ENCODE measurements at regions not wholly inside any gene's neighbourhood (a gene's known extent, or its start where the extent isn't known, plus 50 kb on each side); places are given as distances from the start of the nearest gene placed in this dataset.

- Histone ChIP-seq H3K9me3 (no peaks in the 10 kb centered on the region), H3K4me3 (no peak overlapping the region), H3K27ac (no peak overlapping the region), H3K36me3 (no peaks in the 10 kb centered on the region), H3K27me3 (no peaks in the 10 kb centered on the region), H3K4me1 (peaks cover 0 to 7% (median 1%) of the 10 kb centered on the region in 4 donors)
- DNase-seq, result no peak
- peak; percentile 52 to 79 for TF ChIP-seq CTCF (IDR thresholded peaks at IDR 0.05)
- intact Hi-C loops (cut with DNase I; ENCODE audit: low total_unique reads), result no loop called here
These were observed 183.7 kb downstream of the SPATA18 start for GRCh38 chr4:52234561-52235440.

GRCh38 chr4:52235552-52236201 is 184.6 kb downstream of the SPATA18 start:
- H3K4me3 ChIP-seq, result no peak overlapping the region
- H3K27me3 ChIP-seq, result no peaks in the 10 kb centered on the region
- H3K27ac ChIP-seq, result no peak overlapping the region
- DNase-seq, result no peak
- TF ChIP-seq CTCF (IDR thresholded peaks at IDR 0.05), result no peak
- no peaks in the 10 kb centered on the region for H3K9me3 ChIP-seq
- peaks cover 0 to 7% (median 1%) of the 10 kb centered on the region in 4 donors for H3K4me1 ChIP-seq
- intact Hi-C loops (cut with DNase I; ENCODE audit: low total_unique reads), result no loop called here
- no peaks in the 10 kb centered on the region for H3K36me3 ChIP-seq

DNA sequence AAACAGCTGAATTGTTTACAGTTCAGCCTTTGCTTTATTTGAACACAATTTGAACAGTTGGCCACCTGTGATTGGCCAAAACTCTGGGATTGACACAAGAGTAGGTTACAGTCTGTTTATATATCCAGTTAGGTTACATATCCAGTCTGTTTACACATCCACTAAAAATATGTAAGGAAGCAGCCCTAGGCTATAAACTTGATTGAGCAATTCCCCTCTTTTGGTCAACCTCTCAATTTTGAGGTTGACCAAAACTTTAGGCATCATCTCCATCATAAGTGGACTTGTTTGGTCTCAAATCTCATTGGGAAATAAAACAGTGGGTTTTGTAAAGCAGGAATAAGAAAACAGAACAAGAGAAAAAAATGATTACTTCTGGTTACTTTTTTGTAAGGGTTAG is 190.8 kb downstream of the SPATA18 start:
- H3K4me1 ChIP-seq, result peaks cover 0 to 5% (median 0%) of the 10 kb centered on the region in 4 donors
- H3K27ac ChIP-seq, result no peak overlapping the region
- TF ChIP-seq CTCF (IDR thresholded peaks at IDR 0.05), result no peak
- no peak overlapping the region for H3K4me3 ChIP-seq
- intact Hi-C loops (cut with DNase I; ENCODE audit: low total_unique reads), result loop anchor here (10.0 kb wide), 1 partner anchor 743 kb away; no protein-coding TSS in a partner anchor
- DNase-seq, result no peak
- H3K36me3 ChIP-seq, result no peaks in the 10 kb centered on the region
- H3K27me3 ChIP-seq, result no peaks in the 10 kb centered on the region
- H3K9me3 ChIP-seq, result no peaks in the 10 kb centered on the region

- no peaks in the 10 kb centered on the region for H3K36me3 ChIP-seq
- peaks cover 0 to 9% (median 0%) of the 10 kb centered on the region in 4 donors for H3K4me1 ChIP-seq
- no peaks in the 10 kb centered on the region for H3K27me3 ChIP-seq
- H3K9me3 ChIP-seq, result no peaks in the 10 kb centered on the region
- no peak overlapping the region for H3K4me3 ChIP-seq
- intact Hi-C loops (cut with DNase I; ENCODE audit: low total_unique reads), result loop anchor here (10.0 kb wide), 1 partner anchor 741 kb away; no protein-coding TSS in a partner anchor
- H3K27ac ChIP-seq, result no peak overlapping the region
- DNase-seq, result no peak
- TF ChIP-seq CTCF (IDR thresholded peaks at IDR 0.05), result no peak
These were observed 192.3 kb downstream of the SPATA18 start for GRCh38 chr4:52243367-52243766.

DNA sequence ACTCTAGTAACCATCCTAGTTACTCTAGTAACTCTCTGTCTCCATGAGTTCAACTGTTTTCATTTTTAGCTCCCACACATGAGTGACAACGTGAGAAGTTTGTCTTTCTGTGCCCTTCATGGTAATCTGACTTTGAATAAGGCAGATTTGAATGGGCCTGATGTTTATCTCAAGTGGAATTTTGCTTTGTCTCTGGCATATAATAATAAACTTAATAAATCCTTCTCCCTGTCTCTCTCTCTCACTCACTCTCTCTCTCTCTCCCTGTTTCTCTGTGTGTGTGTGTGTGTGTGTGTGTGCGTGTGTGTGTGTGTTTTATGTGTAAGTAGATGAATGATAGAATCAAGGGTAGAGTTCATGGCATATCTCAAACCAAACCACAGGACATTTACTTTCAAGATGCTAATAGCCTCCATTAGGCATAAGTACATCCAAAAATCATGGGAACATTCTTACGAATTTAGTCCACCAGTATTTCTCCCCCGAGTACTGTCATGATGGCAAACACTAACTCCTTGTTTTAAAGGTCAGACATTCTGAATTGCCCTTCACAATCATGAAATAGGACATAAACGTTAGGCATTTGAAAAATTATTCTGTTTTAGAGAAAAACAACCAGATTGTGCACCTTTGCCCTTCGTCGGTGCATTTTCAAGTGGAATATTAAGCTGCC is 193.1 kb downstream of the SPATA18 start:
- H3K9me3 ChIP-seq, result no peaks in the 10 kb centered on the region
- no peak for TF ChIP-seq CTCF (IDR thresholded peaks at IDR 0.05)
- H3K36me3 ChIP-seq, result no peaks in the 10 kb centered on the region
- H3K4me1 ChIP-seq, result peaks cover 0 to 17% (median 3%) of the 10 kb centered on the region in 4 donors
- DNase-seq, result no peak
- no peak overlapping the region for H3K4me3 ChIP-seq
- H3K27me3 ChIP-seq, result no peaks in the 10 kb centered on the region
- no peak overlapping the region for H3K27ac ChIP-seq
- intact Hi-C loops (cut with DNase I; ENCODE audit: low total_unique reads), result loop anchor here (10.0 kb wide), 1 partner anchor 741 kb away; no protein-coding TSS in a partner anchor
